Fibroblast of lung (primary cell): ENCODE measurements at regions not wholly inside any gene's neighbourhood (a gene's known extent, or its start where the extent isn't known, plus 50 kb on each side); places are given as distances from the start of the nearest gene placed in this dataset.
"Not testable (repeated sequence)": the region's sequence is repeated elsewhere in the genome, so short reads cannot be mapped to it uniquely, and the experiment has no call there.

Experiments
- DNase-seq, 2 donors: peaks; one replicate each; pipeline versions ENCODE4 v3.0.0 to v3.0.0-alpha.2; 2010; ENCODE audit warnings: low read depth in 2 of 2
- H2AFZ ChIP-seq: 2 replicates; pipeline ENCODE4 v1.5.1; 2012; ENCODE audit warnings: low read length, control low read depth, inconsistent platforms
- H3K27ac ChIP-seq: 2 replicates; pipeline ENCODE4 v1.5.1; 2011; ENCODE audit warnings: low read length, control low read depth; ENCODE audit not compliant: insufficient read depth
- H3K27me3 ChIP-seq: 2 replicates; pipeline ENCODE4 v1.5.1; 2011; ENCODE audit warnings: mild to moderate bottlenecking, low read length; ENCODE audit not compliant: control insufficient read depth, insufficient read depth
- H3K36me3 ChIP-seq: 2 replicates; pipeline ENCODE4 v1.5.1; 2011; ENCODE audit warnings: low read length; ENCODE audit not compliant: control insufficient read depth, insufficient read depth
- H3K4me1 ChIP-seq: 2 replicates; pipeline ENCODE4 v1.5.1; 2011; ENCODE audit warnings: low read length; ENCODE audit not compliant: control insufficient read depth, insufficient read depth; ENCODE audit errors: extremely low read depth
- H3K4me2 ChIP-seq: 2 replicates; pipeline ENCODE4 v1.5.1; 2011; ENCODE audit warnings: low read length, control low read depth; ENCODE audit not compliant: insufficient read depth; ENCODE audit errors: extremely low read depth
- H3K4me3 ChIP-seq, 4 experiments: fragments of 200-600 bp in 1 of 4; sonication (generic) in 1 of 4; replicated peaks in 1 of 4; 2 replicates each; pipeline ENCODE4 v1.5.1; 2011 to 2016; ENCODE audit warnings: low read length in 4 of 4, low read depth in 3 of 4, mild to moderate bottlenecking in 3 of 4, control low read depth in 2 of 4, inconsistent platforms in 1 of 4, mixed read lengths in 1 of 4; ENCODE audit not compliant: insufficient read depth in 1 of 4; ENCODE audit errors: control extremely low read depth in 1 of 4
- H3K79me2 ChIP-seq: 2 replicates; pipeline ENCODE4 v1.5.1; 2012; ENCODE audit warnings: mild to moderate bottlenecking, low read length, inconsistent platforms; ENCODE audit not compliant: control insufficient read depth, insufficient read depth
- H3K9ac ChIP-seq: 2 replicates; pipeline ENCODE4 v1.5.1; 2011; ENCODE audit warnings: mild to moderate bottlenecking, low read length, control low read depth; ENCODE audit not compliant: insufficient read depth
- H3K9me3 ChIP-seq: 2 replicates; pipeline ENCODE4 v1.5.1; 2012; ENCODE audit warnings: low read depth, low read length; ENCODE audit not compliant: control insufficient read depth, insufficient read depth
- H4K20me1 ChIP-seq: 2 replicates; pipeline ENCODE4 v1.5.1; 2011; ENCODE audit warnings: low read length; ENCODE audit not compliant: control insufficient read depth, insufficient read depth; ENCODE audit errors: extremely low read depth
- CTCF ChIP-seq, 2 donors: IDR thresholded peaks in 1 of 2; conservative IDR thresholded peaks in 1 of 2; 1 replicate in 1 of 2; 2 replicates in 1 of 2; pipeline ENCODE4 v1.5.1; 2011 to 2012; ENCODE audit warnings: low read length in 2 of 2, control low read depth in 1 of 2, inconsistent platforms in 1 of 2, low read depth in 1 of 2, mild to moderate bottlenecking in 1 of 2
- EZH2 ChIP-seq: IDR thresholded peaks from 2 replicates; pipeline ENCODE4 v1.5.1; 2012; ENCODE audit warnings: low read length, control low read depth, mild to moderate bottlenecking; ENCODE audit errors: missing control alignments

- no peak for DNase-seq
- Histone ChIP-seq H3K36me3 (no peaks in the 10 kb centered on the region), H3K27me3 (no peaks in the 10 kb centered on the region), H3K27ac (no peak overlapping the region), H3K4me3 (no peak overlapping the region), H4K20me1 (no peaks in the 10 kb centered on the region), H2AFZ (no peak overlapping the region), H3K4me2 (no peak overlapping the region), H3K9me3 (no peaks in the 10 kb centered on the region), H3K4me1 (peaks cover 3% of the 10 kb centered on the region), H3K79me2 (no peaks in the 10 kb centered on the region), H3K9ac (no peak overlapping the region)
- TF ChIP-seq EZH2 (no peak), CTCF (conservative IDR thresholded peaks at IDR 0.05 in 1 of 2, IDR thresholded peaks at IDR 0.05 in 1 of 2; ENCODE audit: low read depth in 1 of 2, low read length in 2 of 2) (no peak)
These were observed 348.4 kb downstream of the SOX4 start for GRCh38 chr6:21941926-21942325.

DNA sequence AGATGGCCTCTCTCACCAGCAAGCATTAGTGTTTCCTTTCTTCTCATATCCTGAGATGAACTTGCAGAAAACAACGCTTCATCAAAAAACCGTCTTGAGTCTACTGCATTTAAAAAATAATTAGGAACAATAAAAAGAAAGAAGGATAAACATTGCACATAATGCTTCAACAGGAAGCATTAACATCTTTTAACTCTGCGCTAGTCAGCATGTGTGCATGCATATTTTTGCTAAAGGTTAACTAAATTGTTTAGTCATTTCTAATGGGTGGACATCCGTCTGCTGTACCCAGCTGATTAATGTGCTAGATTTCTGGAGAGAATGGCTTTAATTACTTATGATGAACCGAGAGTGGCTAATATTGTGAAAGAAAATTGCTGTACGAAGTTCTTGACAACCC is 349.3 kb downstream of the SOX4 start:
- Histone ChIP-seq H3K4me3 (no peak overlapping the region), H3K79me2 (no peaks in the 10 kb centered on the region), H3K27ac (no peak overlapping the region), H3K4me1 (peaks cover 4% of the 10 kb centered on the region), H2AFZ (no peak overlapping the region), H3K4me2 (no peak overlapping the region), H3K36me3 (no peaks in the 10 kb centered on the region), H3K9me3 (no peaks in the 10 kb centered on the region), H4K20me1 (no peaks in the 10 kb centered on the region), H3K27me3 (no peaks in the 10 kb centered on the region), H3K9ac (no peak overlapping the region)
- peak in 1 of 2 donors; percentile 71 for DNase-seq
- TF ChIP-seq EZH2: no peak
- no peak for TF ChIP-seq CTCF (conservative IDR thresholded peaks at IDR 0.05 in 1 of 2, IDR thresholded peaks at IDR 0.05 in 1 of 2; ENCODE audit: low read depth in 1 of 2, low read length in 2 of 2)

- Histone ChIP-seq H3K4me3 (no peak overlapping the region), H3K4me1 (peaks cover 4% of the 10 kb centered on the region), H3K9ac (no peak overlapping the region), H3K79me2 (no peaks in the 10 kb centered on the region), H3K4me2 (no peak overlapping the region), H3K36me3 (no peaks in the 10 kb centered on the region), H3K9me3 (no peaks in the 10 kb centered on the region), H3K27ac (no peak overlapping the region), H4K20me1 (no peaks in the 10 kb centered on the region), H2AFZ (no peak overlapping the region), H3K27me3 (no peaks in the 10 kb centered on the region)
- no peak for TF ChIP-seq EZH2
- no peak for TF ChIP-seq CTCF (conservative IDR thresholded peaks at IDR 0.05 in 1 of 2, IDR thresholded peaks at IDR 0.05 in 1 of 2; ENCODE audit: low read depth in 1 of 2, low read length in 2 of 2)
- DNase-seq: peak; percentile 93 to 99
These were observed 350.5 kb downstream of the PRL start for GRCh38 chr6:21946298-21946783.

DNA sequence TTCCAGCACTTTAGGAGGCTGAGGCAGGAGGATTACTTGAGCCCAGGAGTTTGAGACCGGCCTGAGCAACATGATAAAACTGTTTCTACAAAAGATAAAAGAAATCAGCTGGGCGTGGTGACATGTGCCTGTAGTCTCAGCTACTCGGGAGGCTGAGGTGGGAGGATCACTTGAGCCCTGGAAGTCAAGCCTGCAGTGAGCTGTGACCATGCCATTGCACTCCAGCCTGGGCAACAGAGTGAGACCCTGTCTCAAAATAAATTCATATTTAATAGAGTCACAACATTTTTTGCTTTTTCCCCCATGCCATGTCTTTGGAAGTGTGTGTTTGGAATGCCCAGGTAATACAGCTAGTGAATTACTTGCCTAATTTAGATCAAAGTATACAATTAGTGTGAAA is 349.6 kb downstream of the PRL start:
- H3K4me2 ChIP-seq, H2AFZ ChIP-seq, H3K9me3 ChIP-seq, H3K4me1 ChIP-seq, H4K20me1 ChIP-seq, H3K79me2 ChIP-seq, H3K27ac ChIP-seq, H3K9ac ChIP-seq, H3K4me3 ChIP-seq, DNase-seq, H3K27me3 ChIP-seq, H3K36me3 ChIP-seq: not testable (repeated sequence)
